COLO829 (cell line): ENCODE measurements at regions not wholly inside any gene's neighbourhood (a gene's known extent, or its start where the extent isn't known, plus 50 kb on each side); places are given as distances from the start of the nearest gene placed in this dataset.
"Not testable (repeated sequence)": the region's sequence is repeated elsewhere in the genome, so short reads cannot be mapped to it uniquely, and the experiment has no call there.

Source experiments
- DNase-seq: peaks from one replicate; pipeline ENCODE4 v3.0.0; 2012; ENCODE audit warnings: low spot score

GRCh38 chr14:44785096-44785495 lies 176.7 kb downstream of the KLHL28 start:
- peak; percentile 66 for DNase-seq

- DNase-seq: no peak
Observed at GRCh38 chr14:44783901-44784300, 177.8 kb downstream of the KLHL28 start.

GRCh38 chr14:44782775-44783238 lies 178.9 kb downstream of the KLHL28 start:
- peak; percentile 77 for DNase-seq

GRCh38 chr14:44780989-44781388 lies 180.8 kb downstream of the KLHL28 start:
- DNase-seq: no peak

GRCh38 chr14:44778604-44779003 lies 183.1 kb downstream of the KLHL28 start:
- peak; percentile 61 for DNase-seq

GRCh38 chr14:44777584-44777983 lies 184.2 kb downstream of the KLHL28 start:
- no peak for DNase-seq

GRCh38 chr14:44775248-44775647 lies 186.5 kb downstream of the KLHL28 start:
- no peak for DNase-seq

GRCh38 chr14:44774396-44774795 lies 187.4 kb downstream of the KLHL28 start:
- no peak for DNase-seq

GRCh38 chr14:44771496-44771895 lies 190.3 kb downstream of the KLHL28 start:
- DNase-seq: no peak

- no peak for DNase-seq
Observed at GRCh38 chr14:44770201-44770600, 191.5 kb downstream of the KLHL28 start.

GRCh38 chr14:44768935-44769334 lies 192.8 kb downstream of the KLHL28 start:
- no peak for DNase-seq

- no peak for DNase-seq
Observed at GRCh38 chr14:44767646-44768173, 194.0 kb downstream of the KLHL28 start.

GRCh38 chr14:44766285-44766684 lies 195.5 kb downstream of the KLHL28 start:
- DNase-seq: no peak

GRCh38 chr14:44763356-44763755 lies 198.4 kb downstream of the KLHL28 start:
- DNase-seq: no peak

GRCh38 chr14:44759277-44759676 lies 202.5 kb downstream of the KLHL28 start:
- no peak for DNase-seq

- DNase-seq: no peak
Observed at GRCh38 chr14:44756554-44756953, 205.2 kb downstream of the KLHL28 start.

- no peak for DNase-seq
Observed at GRCh38 chr14:44745371-44745770, 216.4 kb downstream of the KLHL28 start.

- no peak for DNase-seq
Observed at GRCh38 chr14:44742202-44742601, 219.5 kb downstream of the KLHL28 start.

GRCh38 chr14:44741431-44741830 lies 220.3 kb downstream of the KLHL28 start:
- DNase-seq: no peak

GRCh38 chr14:44736326-44736725 lies 225.4 kb downstream of the KLHL28 start:
- DNase-seq: no peak

GRCh38 chr14:44732144-44732543 lies 225.1 kb upstream of the FSCB start:
- DNase-seq: no peak

GRCh38 chr14:44730860-44731259 lies 223.8 kb upstream of the FSCB start:
- DNase-seq: no peak

- not testable (repeated sequence) for DNase-seq
Observed at GRCh38 chr14:44721395-44721794, 214.3 kb upstream of the FSCB start.

GRCh38 chr14:44720707-44721106 lies 213.6 kb upstream of the FSCB start:
- no peak for DNase-seq
